GM21619 (cell line): ENCODE measurements at regions not wholly inside any gene's neighbourhood (a gene's known extent, or its start where the extent isn't known, plus 50 kb on each side); places are given as distances from the start of the nearest gene placed in this dataset.

Experiments
- ATAC-seq: cut with Tn5 transposase; IDR thresholded peaks from one replicate; pipeline ENCODE4 v1.9.1; 2021; ENCODE audit not compliant: unreplicated experiment

GRCh38 chr19:31595521-31595920, 246.3 kb upstream of the TSHZ3 start:
- no peak for ATAC-seq

- ATAC-seq: no peak
These were observed 247.5 kb upstream of the TSHZ3 start for GRCh38 chr19:31596751-31597150.

- ATAC-seq: no peak
These were observed 248.4 kb upstream of the TSHZ3 start for GRCh38 chr19:31597616-31598015.

GRCh38 chr19:31598730-31599238, 249.5 kb upstream of the TSHZ3 start:
- ATAC-seq: no peak

GRCh38 chr19:31600731-31601295, 251.6 kb upstream of the TSHZ3 start:
- ATAC-seq: no peak

- ATAC-seq: no peak
These were observed 252.6 kb upstream of the TSHZ3 start for GRCh38 chr19:31601855-31602254.

- ATAC-seq: no peak
These were observed 253.3 kb upstream of the TSHZ3 start for GRCh38 chr19:31602548-31602947.

GRCh38 chr19:31604493-31605040, 255.3 kb upstream of the TSHZ3 start:
- no peak for ATAC-seq

GRCh38 chr19:31610018-31610417, 260.8 kb upstream of the TSHZ3 start:
- ATAC-seq: no peak

GRCh38 chr19:31611046-31611877, 262.0 kb upstream of the TSHZ3 start:
- no peak for ATAC-seq

- ATAC-seq: no peak
These were observed 263.6 kb upstream of the TSHZ3 start for GRCh38 chr19:31612873-31613272.

- ATAC-seq: no peak
These were observed 264.5 kb upstream of the TSHZ3 start for GRCh38 chr19:31613683-31614219.

- no peak for ATAC-seq
These were observed 266.8 kb upstream of the TSHZ3 start for GRCh38 chr19:31616031-31616430.

- no peak for ATAC-seq
These were observed 267.9 kb upstream of the TSHZ3 start for GRCh38 chr19:31617010-31617585.

GRCh38 chr19:31625056-31625455, 275.8 kb upstream of the TSHZ3 start:
- no peak for ATAC-seq

GRCh38 chr19:31625575-31625974, 276.3 kb upstream of the TSHZ3 start:
- no peak for ATAC-seq

GRCh38 chr19:31626941-31627340, 277.7 kb upstream of the TSHZ3 start:
- ATAC-seq: no peak

- no peak for ATAC-seq
These were observed 278.6 kb upstream of the TSHZ3 start for GRCh38 chr19:31627620-31628365.

GRCh38 chr19:31629579-31630363, 280.5 kb upstream of the TSHZ3 start:
- no peak for ATAC-seq

- ATAC-seq: no peak
These were observed 283.8 kb upstream of the TSHZ3 start for GRCh38 chr19:31633014-31633413.
